Trophoblast cell (in vitro differentiated cells and primary cell): ENCODE measurements at regions not wholly inside any gene's neighbourhood (a gene's known extent, or its start where the extent isn't known, plus 50 kb on each side); places are given as distances from the start of the nearest gene placed in this dataset.
A peak's percentile ranks its signal among the peaks of the same experiment; 100 is the strongest.

Source experiments
- DNase-seq, 2 donors: peaks; one replicate each; pipeline ENCODE4 v3.0.0-alpha.2; 2016
- H2AFZ ChIP-seq: 2 replicates; pipeline ENCODE4 v1.6.1; 2013; ENCODE audit warnings: low read length, moderate library complexity, mild to moderate bottlenecking; ENCODE audit not compliant: insufficient read depth, poor library complexity
- H2AK5ac ChIP-seq: 2 replicates; pipeline ENCODE4 v1.6.1; 2013; ENCODE audit warnings: mild to moderate bottlenecking, low read length
- H2BK120ac ChIP-seq: 2 replicates; pipeline ENCODE4 v1.6.1; 2013; ENCODE audit warnings: low read length, mild to moderate bottlenecking, moderate library complexity; ENCODE audit not compliant: insufficient read depth, poor library complexity
- H2BK12ac ChIP-seq: 2 replicates; pipeline ENCODE4 v1.6.1; 2013; ENCODE audit warnings: mild to moderate bottlenecking, low read length, moderate library complexity
- H2BK5ac ChIP-seq: 2 replicates; pipeline ENCODE4 v1.6.1; 2013; ENCODE audit warnings: low read length, low read depth, moderate library complexity, mild to moderate bottlenecking; ENCODE audit not compliant: poor library complexity
- H3K14ac ChIP-seq: 2 replicates; pipeline ENCODE4 v1.6.1; 2013; ENCODE audit warnings: mild to moderate bottlenecking, low read length
- H3K18ac ChIP-seq: 2 replicates; pipeline ENCODE4 v1.6.1; 2013; ENCODE audit warnings: mild to moderate bottlenecking, low read length
- H3K23ac ChIP-seq: 2 replicates; pipeline ENCODE4 v1.6.1; 2013; ENCODE audit warnings: low read length
- H3K27ac ChIP-seq: 2 replicates; pipeline ENCODE4 v1.5.1; 2013; ENCODE audit warnings: low read depth, mild to moderate bottlenecking, inconsistent platforms, low read length, moderate library complexity
- H3K27me3 ChIP-seq: 2 replicates; pipeline ENCODE4 v1.6.1; 2013; ENCODE audit warnings: inconsistent platforms, mild to moderate bottlenecking, low read length, moderate library complexity; ENCODE audit not compliant: insufficient read depth
- H3K36me3 ChIP-seq, 2 experiments: 1 replicate in 1 of 2; 2 replicates in 1 of 2; pipeline ENCODE4 v1.6.1; 2013; ENCODE audit warnings: low read length in 2 of 2, mild to moderate bottlenecking in 2 of 2, moderate library complexity in 1 of 2; ENCODE audit not compliant: insufficient read depth in 2 of 2, control insufficient read depth in 1 of 2
- H3K4ac ChIP-seq: 2 replicates; pipeline ENCODE4 v1.6.1; 2013; ENCODE audit warnings: low read depth, mild to moderate bottlenecking, low read length, moderate library complexity
- H3K4me1 ChIP-seq, 2 experiments: 1 replicate in 1 of 2; 2 replicates in 1 of 2; pipeline ENCODE4 v1.6.1; 2013; ENCODE audit warnings: low read length in 2 of 2, mild to moderate bottlenecking in 2 of 2, moderate library complexity in 1 of 2; ENCODE audit not compliant: insufficient read depth in 2 of 2, control insufficient read depth in 1 of 2
- H3K4me2 ChIP-seq: 2 replicates; pipeline ENCODE4 v1.6.1; 2013; ENCODE audit warnings: inconsistent platforms, mild to moderate bottlenecking, low read length, moderate library complexity
- H3K4me3 ChIP-seq: 2 replicates; pipeline ENCODE4 v1.5.1; 2013; ENCODE audit warnings: mild to moderate bottlenecking, low read depth, low read length, inconsistent platforms
- H3K79me1 ChIP-seq: one replicate; pipeline ENCODE4 v1.6.1; 2013; ENCODE audit warnings: low read length
- H3K79me2 ChIP-seq: 2 replicates; pipeline ENCODE4 v1.6.1; 2013; ENCODE audit warnings: low read length, mild to moderate bottlenecking; ENCODE audit not compliant: control insufficient read depth, insufficient read depth, poor library complexity
- H3K9ac ChIP-seq: 2 replicates; pipeline ENCODE4 v1.6.1; 2013; ENCODE audit warnings: mild to moderate bottlenecking, low read length
- H3K9me3 ChIP-seq: 2 replicates; pipeline ENCODE4 v1.6.1; 2013; ENCODE audit warnings: low read depth, mild to moderate bottlenecking, control low read depth, inconsistent platforms, low read length; ENCODE audit not compliant: insufficient read depth
- H4K12ac ChIP-seq: 2 replicates; pipeline ENCODE4 v1.6.1; 2013; ENCODE audit warnings: low read depth, mild to moderate bottlenecking, low read length, moderate library complexity
- H4K8ac ChIP-seq: 2 replicates; pipeline ENCODE4 v1.6.1; 2013; ENCODE audit warnings: low read depth, mild to moderate bottlenecking, low read length, moderate library complexity
- H4K91ac ChIP-seq: one replicate; pipeline ENCODE4 v1.6.1; 2013; ENCODE audit warnings: low read depth, mild to moderate bottlenecking, low read length, moderate library complexity
- WGBS: extraction: QIAGEN DNeasy Blood & Tissue Kit; methylation state at CpG from one replicate; pipeline ENCODE4 v1.1.7; 2013; ENCODE audit warnings: missing lambda C conversion rate; ENCODE audit not compliant: insufficient read length, insufficient coverage; ENCODE audit errors: extremely low coverage; 5-methylcytosine and 5-hydroxymethylcytosine counted together

GRCh38 chr11:107078375-107078774 is 60.1 kb upstream of the GUCY1A2 start:
- no peak overlapping the region for H4K12ac ChIP-seq
- no peaks in the 10 kb centered on the region for H3K4me1 ChIP-seq
- no peaks in the 10 kb centered on the region for H3K79me2 ChIP-seq
- no peak overlapping the region for H2BK12ac ChIP-seq
- H3K23ac ChIP-seq: no peak overlapping the region
- H3K27me3 ChIP-seq: no peaks in the 10 kb centered on the region
- no peak overlapping the region for H4K91ac ChIP-seq
- no peak overlapping the region for H2AK5ac ChIP-seq
- H3K4me2 ChIP-seq: no peak overlapping the region
- peaks cover 2% of the 10 kb centered on the region for H3K9me3 ChIP-seq
- H3K36me3 ChIP-seq: no peaks in the 10 kb centered on the region
- H3K18ac ChIP-seq: no peak overlapping the region
- peak in 1 of 2 donors; percentile 7 for DNase-seq
- no peak overlapping the region for H2AFZ ChIP-seq
- H3K14ac ChIP-seq: no peak overlapping the region
- H3K4ac ChIP-seq: no peak overlapping the region
- no peak overlapping the region for H4K8ac ChIP-seq
- no CpG with 5 or more reads among the region's 2 CpGs for WGBS
- H2BK120ac ChIP-seq: no peak overlapping the region
- no peak overlapping the region for H3K9ac ChIP-seq
- no peak overlapping the region for H3K4me3 ChIP-seq
- H3K79me1 ChIP-seq: no peaks in the 10 kb centered on the region
- H3K27ac ChIP-seq: no peak overlapping the region
- H2BK5ac ChIP-seq: no peak overlapping the region

GRCh38 chr11:107076832-107077231 is 58.6 kb upstream of the GUCY1A2 start:
- no peak overlapping the region for H2BK120ac ChIP-seq
- no peaks in the 10 kb centered on the region for H3K4me1 ChIP-seq
- H3K4me3 ChIP-seq: no peak overlapping the region
- no peak overlapping the region for H3K9ac ChIP-seq
- H3K4me2 ChIP-seq: no peak overlapping the region
- no peak overlapping the region for H2BK5ac ChIP-seq
- H4K91ac ChIP-seq: no peak overlapping the region
- no peak overlapping the region for H2AFZ ChIP-seq
- H3K18ac ChIP-seq: no peak overlapping the region
- no peaks in the 10 kb centered on the region for H3K9me3 ChIP-seq
- H3K4ac ChIP-seq: no peak overlapping the region
- no CpG with 5 or more reads among the region's 2 CpGs for WGBS
- no peak overlapping the region for H3K23ac ChIP-seq
- no peaks in the 10 kb centered on the region for H3K36me3 ChIP-seq
- no peak overlapping the region for H3K14ac ChIP-seq
- no peak overlapping the region for H2AK5ac ChIP-seq
- no peaks in the 10 kb centered on the region for H3K79me1 ChIP-seq
- no peak overlapping the region for H4K12ac ChIP-seq
- no peak overlapping the region for H4K8ac ChIP-seq
- no peak overlapping the region for H3K27ac ChIP-seq
- H2BK12ac ChIP-seq: no peak overlapping the region
- no peak for DNase-seq
- no peaks in the 10 kb centered on the region for H3K27me3 ChIP-seq
- H3K79me2 ChIP-seq: no peaks in the 10 kb centered on the region

GRCh38 chr11:107071129-107071528 is 52.9 kb upstream of the GUCY1A2 start:
- Histone ChIP-seq H3K4me2 (no peak overlapping the region), H2AK5ac (no peak overlapping the region), H3K4me1 (no peaks in the 10 kb centered on the region), H3K27me3 (no peaks in the 10 kb centered on the region), H2BK5ac (no peak overlapping the region), H3K14ac (no peak overlapping the region), H3K23ac (no peak overlapping the region), H3K4me3 (no peak overlapping the region), H4K8ac (no peak overlapping the region), H2BK12ac (no peak overlapping the region), H3K4ac (no peak overlapping the region), H3K9ac (no peak overlapping the region), H4K91ac (no peak overlapping the region), H2AFZ (no peak overlapping the region), H3K9me3 (no peaks in the 10 kb centered on the region), H2BK120ac (no peak overlapping the region), H3K79me1 (no peaks in the 10 kb centered on the region), H3K36me3 (no peaks in the 10 kb centered on the region), H4K12ac (no peak overlapping the region), H3K79me2 (no peaks in the 10 kb centered on the region), H3K27ac (no peak overlapping the region), H3K18ac (no peak overlapping the region)
- no peak for DNase-seq
